GM12891 (cell line): ENCODE measurements at regions not wholly inside any gene's neighbourhood (a gene's known extent, or its start where the extent isn't known, plus 50 kb on each side); places are given as distances from the start of the nearest gene placed in this dataset.

Experiments
- DNase-seq: peaks from one replicate; pipeline ENCODE4 v3.0.0; 2011; ENCODE audit warnings: low spot score; ENCODE audit not compliant: insufficient read length
- FAIRE-seq: peaks from 2 replicates; lab custom pipeline; 2011; peaks lifted over from hg19 to GRCh38; lab: Jason Lieb, UNC
- PAX5 ChIP-seq: IDR thresholded peaks from 2 replicates; pipeline ENCODE4 v1.6.1; 2011; ENCODE audit warnings: low read length, moderate library complexity, mild to moderate bottlenecking; ENCODE audit not compliant: insufficient read depth, severe bottlenecking
- POLR2A ChIP-seq: IDR thresholded peaks from 2 replicates; pipeline ENCODE4 v1.6.1; 2011; ENCODE audit warnings: low read depth, low read length, control low read depth
- POLR2AphosphoS5 ChIP-seq: IDR thresholded peaks from 2 replicates; pipeline ENCODE4 v1.6.1; 2011; ENCODE audit warnings: low read depth, low read length, control low read depth
- POU2F2 ChIP-seq: IDR thresholded peaks from 2 replicates; pipeline ENCODE4 v1.6.1; 2011; ENCODE audit warnings: low read depth, mild to moderate bottlenecking, control low read depth, low read length, moderate library complexity
- SPI1 ChIP-seq: IDR thresholded peaks from 2 replicates; pipeline ENCODE4 v1.6.1; 2011; ENCODE audit warnings: low read depth, low read length, control low read depth
- TAF1 ChIP-seq: IDR thresholded peaks from 2 replicates; pipeline ENCODE4 v1.6.1; 2011; ENCODE audit warnings: low read depth, low read length, control low read depth

DNA sequence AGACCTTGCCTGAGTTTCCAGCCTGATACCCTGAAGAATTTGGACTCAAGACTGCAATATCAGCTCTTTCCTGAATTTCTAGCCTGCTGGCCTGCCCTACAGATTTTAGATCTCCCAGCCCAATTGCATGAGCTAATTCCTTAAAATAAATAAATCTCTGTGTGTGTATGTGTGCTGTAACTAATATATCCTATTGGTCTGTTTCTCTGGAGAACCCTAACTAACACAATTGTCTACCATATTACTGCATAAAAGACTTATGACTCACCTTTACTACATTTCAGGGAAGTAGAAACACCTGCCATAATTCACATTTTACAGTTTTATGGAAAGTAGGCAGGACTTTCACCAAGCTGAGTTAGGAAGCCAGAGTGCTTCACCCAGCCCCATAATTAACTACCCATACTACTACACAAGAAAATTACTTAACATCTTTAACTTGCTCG is 90.7 kb upstream of the BEND6 start:
- TF ChIP-seq PAX5: no peak
- no peak for TF ChIP-seq POLR2AphosphoS5
- no peak for TF ChIP-seq POLR2A
- TF ChIP-seq POU2F2: no peak
- no peak for TF ChIP-seq TAF1
- no peak for TF ChIP-seq SPI1
- no peak for FAIRE-seq
- DNase-seq: no peak

- TF ChIP-seq POLR2AphosphoS5: no peak
- no peak for TF ChIP-seq POU2F2
- no peak for TF ChIP-seq SPI1
- TF ChIP-seq POLR2A: no peak
- TF ChIP-seq TAF1: no peak
- no peak for TF ChIP-seq PAX5
- no peak for DNase-seq
- no peak for FAIRE-seq
These were observed 91.5 kb upstream of the BEND6 start for GRCh38 chr6:56863366-56863765.

DNA sequence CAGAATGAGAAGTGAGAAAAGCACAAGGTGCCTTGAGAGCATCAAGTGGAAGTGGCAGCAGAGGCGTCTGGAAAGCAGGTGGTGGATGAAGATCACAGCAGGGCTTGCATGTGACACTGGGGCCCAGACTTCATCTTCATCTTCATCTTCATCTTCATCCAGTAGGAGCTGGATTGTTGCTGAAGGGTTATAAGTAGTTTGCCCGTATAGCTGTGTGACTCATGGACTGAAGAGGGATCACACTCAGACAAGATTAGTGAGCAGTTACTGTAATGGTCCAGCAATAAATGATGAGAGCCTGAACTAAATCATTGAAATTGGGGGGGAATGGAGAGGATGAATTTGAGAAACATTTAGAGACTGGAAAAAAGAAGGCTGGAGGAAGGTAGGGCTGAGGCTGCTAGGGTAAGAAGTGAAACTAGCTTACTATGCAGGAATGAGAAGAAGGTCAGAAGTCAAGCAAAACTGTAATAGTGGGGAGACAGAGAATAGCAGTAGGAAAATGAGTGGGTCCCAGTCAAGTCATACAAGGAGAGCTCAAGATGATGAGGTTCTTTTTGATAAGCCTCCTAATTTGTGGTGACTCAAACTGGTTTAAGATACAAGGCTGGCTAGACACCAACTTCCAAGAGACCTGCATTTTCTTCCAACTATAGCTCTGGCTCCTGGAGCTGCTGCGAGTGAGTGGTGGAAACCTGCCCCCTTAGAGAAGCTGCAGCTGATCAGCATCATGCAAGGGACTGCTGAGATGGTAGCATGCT is 92.3 kb upstream of the BEND6 start:
- FAIRE-seq: peak; percentile 26
- 0 out of 2 replicates have a peak, but pooled peaks have one; percentile 30 for TF ChIP-seq SPI1
- TF ChIP-seq TAF1: no peak
- no peak for TF ChIP-seq POLR2AphosphoS5
- no peak for DNase-seq

- FAIRE-seq (no peak), DNase-seq (no peak)
- TF ChIP-seq TAF1 (no peak), POU2F2 (no peak), SPI1 (no peak)
These were observed 94.4 kb upstream of the BEND6 start for GRCh38 chr6:56860475-56860874.

- no peak for TF ChIP-seq POLR2A
- TF ChIP-seq PAX5: no peak
- 0 out of 2 replicates have a peak, but pooled peaks have one; percentile 29 for TF ChIP-seq SPI1
- TF ChIP-seq TAF1: no peak
- TF ChIP-seq POLR2AphosphoS5: no peak
- TF ChIP-seq POU2F2: no peak
- FAIRE-seq (no peak), DNase-seq (no peak)
These were observed 98.8 kb upstream of the BEND6 start for GRCh38 chr6:56856036-56856580.

DNA sequence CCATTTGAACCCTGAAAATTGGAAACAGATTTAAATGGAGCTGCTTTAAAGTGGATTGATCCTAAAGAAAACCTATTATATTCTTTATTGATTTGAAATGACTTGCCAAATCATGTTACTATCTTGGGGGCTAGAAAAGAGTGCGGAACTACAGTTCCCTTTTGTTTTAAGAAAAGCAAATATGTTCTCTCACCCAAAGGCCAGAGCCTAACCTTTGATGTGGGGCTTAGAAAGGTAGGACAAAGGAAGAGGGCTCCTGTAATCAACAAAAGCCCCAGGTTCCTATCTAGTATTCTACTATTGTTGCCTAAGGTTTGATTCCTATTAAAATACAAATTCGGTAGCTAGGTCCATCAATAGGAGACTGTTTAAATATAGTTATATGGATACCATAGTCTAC is 100.8 kb upstream of the BEND6 start:
- no peak for FAIRE-seq
- no peak for DNase-seq
- no peak for TF ChIP-seq POU2F2
- TF ChIP-seq TAF1: no peak
- no peak for TF ChIP-seq PAX5
- TF ChIP-seq POLR2AphosphoS5: no peak
- TF ChIP-seq SPI1: no peak
- no peak for TF ChIP-seq POLR2A

DNA sequence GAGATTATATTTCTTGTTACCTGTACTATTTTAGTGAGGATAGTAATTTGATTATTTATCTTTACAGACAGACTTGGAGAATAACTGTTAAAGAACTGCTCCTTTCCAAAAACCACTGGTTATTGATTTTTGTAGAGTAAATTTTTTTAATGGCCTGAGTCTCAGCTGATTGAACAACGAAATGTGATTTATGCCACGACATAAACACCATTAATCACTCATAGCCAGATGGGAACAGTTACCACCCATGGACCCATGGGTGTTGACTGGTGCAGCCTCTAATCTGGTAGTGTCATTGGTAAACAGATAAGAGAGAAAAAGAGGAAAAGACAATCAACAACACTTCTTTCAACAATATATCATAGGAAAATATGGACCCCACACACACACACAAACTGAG is 101.4 kb upstream of the BEND6 start:
- DNase-seq (no peak), FAIRE-seq (no peak)
- TF ChIP-seq SPI1 (no peak), POLR2AphosphoS5 (no peak), POLR2A (no peak), PAX5 (no peak), TAF1 (no peak), POU2F2 (no peak)

- TF ChIP-seq POLR2AphosphoS5 (no peak), POLR2A (no peak), POU2F2 (no peak), SPI1 (no peak), TAF1 (no peak), PAX5 (no peak)
- DNase-seq (no peak), FAIRE-seq (peak; percentile 71)
These were observed 102.5 kb upstream of the BEND6 start for GRCh38 chr6:56852260-56853010.

DNA sequence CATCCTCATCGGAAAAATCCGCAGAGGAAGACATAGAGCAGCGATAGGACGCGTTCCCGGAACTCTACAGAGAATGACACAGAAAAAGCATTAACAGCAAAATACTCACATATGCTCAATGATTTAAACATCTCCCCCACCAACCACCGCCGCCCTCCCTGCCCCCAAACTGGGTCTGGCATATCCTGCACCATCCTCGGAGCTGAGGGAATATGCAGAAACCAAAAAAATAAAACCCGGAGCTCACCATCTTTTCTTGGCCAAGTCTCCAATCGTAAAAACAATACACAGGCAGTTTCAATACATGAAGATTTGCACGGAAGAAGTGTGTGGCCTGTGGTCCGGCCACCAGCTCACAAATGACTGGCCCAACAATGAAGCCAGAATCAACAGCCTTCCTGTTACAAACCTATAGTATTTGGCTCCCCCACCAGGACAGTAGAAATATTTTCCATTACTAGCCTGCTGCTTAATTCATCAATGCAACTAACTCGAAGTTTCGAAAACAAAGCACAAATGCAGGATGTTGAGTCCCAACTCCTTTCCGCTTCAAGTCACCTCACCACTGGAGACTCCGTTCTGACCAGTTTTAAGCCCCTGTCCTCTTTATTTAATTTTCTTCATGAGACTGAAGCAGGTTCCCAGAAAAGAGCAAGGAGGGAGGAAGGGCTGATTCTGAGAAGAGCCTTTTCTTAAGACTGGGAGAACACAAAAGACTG is 103.2 kb upstream of the BEND6 start:
- TF ChIP-seq POLR2A (no peak), TAF1 (no peak; the same call in 1 of the 2 replicates)
- FAIRE-seq: peak; percentile 90
- DNase-seq: peak; percentile 14
